ENCODE measurements at regions not wholly inside any gene's neighbourhood (a gene's known extent, or its start where the extent isn't known, plus 50 kb on each side); places are given as distances from the start of the nearest gene placed in this dataset.

DNA sequence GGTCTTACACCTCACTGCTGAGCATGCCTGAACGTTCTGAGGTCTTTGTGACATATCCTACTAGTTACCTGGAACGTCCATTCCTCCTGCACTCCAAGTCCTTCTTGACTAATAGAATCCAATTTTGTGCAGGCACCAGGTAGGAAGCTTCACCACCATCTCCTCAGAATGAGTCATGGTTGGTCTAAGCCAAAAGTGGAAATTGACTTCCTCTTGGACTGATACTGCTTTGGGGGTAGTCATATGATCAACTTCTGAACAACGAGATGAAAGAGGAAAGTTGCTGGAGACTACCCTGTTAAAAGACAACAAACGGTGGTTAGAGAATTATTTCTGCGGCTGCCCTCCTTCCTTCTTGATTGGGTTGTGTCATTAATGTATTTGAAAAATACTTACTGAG is 374.2 kb upstream of the LARGE1 start:
- Histone ChIP-seq H2AFZ (ENCODE audit: low read length) (no peak overlapping the region), H3K4me2 (ENCODE audit: extremely low read depth, insufficient read depth, low read length) (no peak overlapping the region), H3K9me3 (ENCODE audit: control insufficient read depth, insufficient read depth, low read depth, low read length) (no peaks in the 10 kb centered on the region), H3K27ac (ENCODE audit: insufficient read depth, low read length) (no peak overlapping the region), H3K27me3 (ENCODE audit: control insufficient read depth, insufficient read depth, low read length) (no peaks in the 10 kb centered on the region), H3K79me2 (ENCODE audit: control insufficient read depth, insufficient read depth, low read length) (no peaks in the 10 kb centered on the region), H3K36me3 (ENCODE audit: control insufficient read depth, insufficient read depth, low read length) (no peaks in the 10 kb centered on the region), H3K4me1 (ENCODE audit: control insufficient read depth, extremely low read depth, insufficient read depth, low read length) (no peaks in the 10 kb centered on the region), H4K20me1 (ENCODE audit: control insufficient read depth, extremely low read depth, insufficient read depth, low read length) (no peaks in the 10 kb centered on the region), H3K4me3 (replicated peaks in 1 of 4; ENCODE audit: control extremely low read depth in 1 of 4, insufficient read depth in 1 of 4, low read depth in 3 of 4, low read length in 4 of 4) (no peak overlapping the region), H3K9ac (ENCODE audit: insufficient read depth, low read length) (no peak overlapping the region)
- no peak for TF ChIP-seq CTCF (conservative IDR thresholded peaks at IDR 0.05 in 1 of 2, IDR thresholded peaks at IDR 0.05 in 1 of 2; ENCODE audit: low read depth in 1 of 2, low read length in 2 of 2)
- no peak for TF ChIP-seq EZH2 (IDR thresholded peaks at IDR 0.05; ENCODE audit: low read length, missing control alignments)
- DNase-seq (ENCODE audit: low read depth in 2 of 2) = no peak

GRCh38 chr22:34294986-34295385 is 374.7 kb upstream of the LARGE1 start:
- Histone ChIP-seq H3K4me1 (ENCODE audit: control insufficient read depth, extremely low read depth, insufficient read depth, low read length) (no peaks in the 10 kb centered on the region), H3K36me3 (ENCODE audit: control insufficient read depth, insufficient read depth, low read length) (no peaks in the 10 kb centered on the region), H2AFZ (ENCODE audit: low read length) (no peak overlapping the region), H3K9me3 (ENCODE audit: control insufficient read depth, insufficient read depth, low read depth, low read length) (no peaks in the 10 kb centered on the region), H3K4me2 (ENCODE audit: extremely low read depth, insufficient read depth, low read length) (no peak overlapping the region), H3K4me3 (replicated peaks in 1 of 4; ENCODE audit: control extremely low read depth in 1 of 4, insufficient read depth in 1 of 4, low read depth in 3 of 4, low read length in 4 of 4) (no peak overlapping the region), H3K79me2 (ENCODE audit: control insufficient read depth, insufficient read depth, low read length) (no peaks in the 10 kb centered on the region), H4K20me1 (ENCODE audit: control insufficient read depth, extremely low read depth, insufficient read depth, low read length) (no peaks in the 10 kb centered on the region), H3K27me3 (ENCODE audit: control insufficient read depth, insufficient read depth, low read length) (no peaks in the 10 kb centered on the region), H3K9ac (ENCODE audit: insufficient read depth, low read length) (no peak overlapping the region), H3K27ac (ENCODE audit: insufficient read depth, low read length) (no peak overlapping the region)
- no peak for TF ChIP-seq CTCF (conservative IDR thresholded peaks at IDR 0.05 in 1 of 2, IDR thresholded peaks at IDR 0.05 in 1 of 2; ENCODE audit: low read depth in 1 of 2, low read length in 2 of 2)
- no peak for TF ChIP-seq EZH2 (IDR thresholded peaks at IDR 0.05; ENCODE audit: low read length, missing control alignments)
- no peak for DNase-seq (ENCODE audit: low read depth in 2 of 2)

GRCh38 chr22:34296461-34296860 is 376.2 kb upstream of the LARGE1 start:
- no peak for DNase-seq (ENCODE audit: low read depth in 2 of 2)
- H2AFZ ChIP-seq (ENCODE audit: low read length) = no peak overlapping the region
- H3K4me1 ChIP-seq (ENCODE audit: control insufficient read depth, extremely low read depth, insufficient read depth, low read length) = no peaks in the 10 kb centered on the region
- no peak overlapping the region for H3K4me2 ChIP-seq (ENCODE audit: extremely low read depth, insufficient read depth, low read length)
- no peaks in the 10 kb centered on the region for H3K36me3 ChIP-seq (ENCODE audit: control insufficient read depth, insufficient read depth, low read length)
- H4K20me1 ChIP-seq (ENCODE audit: control insufficient read depth, extremely low read depth, insufficient read depth, low read length) = no peaks in the 10 kb centered on the region
- no peaks in the 10 kb centered on the region for H3K9me3 ChIP-seq (ENCODE audit: control insufficient read depth, insufficient read depth, low read depth, low read length)
- no peaks in the 10 kb centered on the region for H3K79me2 ChIP-seq (ENCODE audit: control insufficient read depth, insufficient read depth, low read length)
- H3K4me3 ChIP-seq (replicated peaks in 1 of 4; ENCODE audit: control extremely low read depth in 1 of 4, insufficient read depth in 1 of 4, low read depth in 3 of 4, low read length in 4 of 4) = no peak overlapping the region
- no peak overlapping the region for H3K27ac ChIP-seq (ENCODE audit: insufficient read depth, low read length)
- H3K27me3 ChIP-seq (ENCODE audit: control insufficient read depth, insufficient read depth, low read length) = no peaks in the 10 kb centered on the region
- no peak overlapping the region for H3K9ac ChIP-seq (ENCODE audit: insufficient read depth, low read length)
- TF ChIP-seq CTCF (conservative IDR thresholded peaks at IDR 0.05 in 1 of 2, IDR thresholded peaks at IDR 0.05 in 1 of 2; ENCODE audit: low read depth in 1 of 2, low read length in 2 of 2) (no peak), EZH2 (IDR thresholded peaks at IDR 0.05; ENCODE audit: low read length, missing control alignments) (no peak)
